Calu3 (cell line): ENCODE measurements at regions not wholly inside any gene's neighbourhood (a gene's known extent, or its start where the extent isn't known, plus 50 kb on each side); places are given as distances from the start of the nearest gene placed in this dataset.

Source experiments
- BruUV-seq: library from RNA; stranded (reverse); fragments of 400-500 nt; replicated peaks from 2 replicates; lab custom pipeline; 2021; lab: Mats Ljungman, UMichigan
- CTCF ChIA-PET: fragments of 300-600 bp; sonication (Branson Sonifier 250); formaldehyde crosslinking; loops from one replicate; lab custom pipeline; 2022; ENCODE audit warnings: antibody characterized with exemption; lab: Charles Lee
- DNase-seq: peaks from one replicate; pipeline ENCODE4 v3.0.0; 2022
- H3K27ac Mint-ChIP-seq: one replicate; pipeline ENCODE4 v1.8.0; 2022; ENCODE audit warnings: mixed read lengths; ENCODE audit not compliant: unreplicated experiment
- H3K27me3 Mint-ChIP-seq: one replicate; pipeline ENCODE4 v1.8.0; 2022; ENCODE audit warnings: mixed read lengths; ENCODE audit not compliant: unreplicated experiment
- H3K36me3 Mint-ChIP-seq: one replicate; pipeline ENCODE4 v1.8.0; 2022; ENCODE audit warnings: mild to moderate bottlenecking, moderate library complexity, mixed read lengths; ENCODE audit not compliant: insufficient read depth, unreplicated experiment
- H3K4me1 Mint-ChIP-seq: one replicate; pipeline ENCODE4 v1.8.0; 2022; ENCODE audit warnings: mild to moderate bottlenecking, low read depth, mixed read lengths; ENCODE audit not compliant: unreplicated experiment
- H3K4me3 Mint-ChIP-seq: one replicate; pipeline ENCODE4 v1.8.0; 2022; ENCODE audit warnings: mild to moderate bottlenecking, low read depth, moderate library complexity, mixed read lengths; ENCODE audit not compliant: unreplicated experiment
- H3K9me3 Mint-ChIP-seq: one replicate; pipeline ENCODE4 v1.8.0; 2022; ENCODE audit warnings: low read depth, mixed read lengths; ENCODE audit not compliant: unreplicated experiment
- CTCF ChIP-seq: fragments of 200-600 bp; IDR thresholded peaks from one replicate; pipeline ENCODE4 v1.8.0; 2022; ENCODE audit warnings: antibody characterized with exemption; ENCODE audit not compliant: unreplicated experiment
- intact Hi-C: fragments of 100-400 bp; cut with micrococcal nuclease; formaldehyde crosslinking; loops from one replicate; pipeline ENCODE4 v1.10.0; 2022; ENCODE audit not compliant: unreplicated experiment

DNA sequence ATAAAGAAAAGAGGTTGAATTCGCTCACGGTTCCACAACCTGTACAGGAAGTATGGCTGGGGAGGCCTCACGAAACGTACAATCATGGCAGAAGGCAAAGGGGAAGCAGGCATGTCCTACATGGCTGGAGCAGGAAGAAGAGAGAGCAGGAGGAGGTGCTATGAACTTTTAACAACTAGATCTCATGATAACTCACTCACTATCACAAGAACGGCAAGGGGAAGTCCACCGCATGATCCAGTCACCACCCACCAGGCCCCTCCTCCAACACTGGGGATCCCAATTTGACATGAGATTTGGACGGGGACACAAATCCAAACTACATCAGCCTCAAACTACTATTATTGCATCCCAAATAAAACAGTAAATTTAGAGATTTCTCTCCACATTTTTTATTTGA lies 53.6 kb upstream of the CST7 start:
- Mint-ChIP-seq H3K4me1 (no peaks in the 10 kb centered on the region), H3K4me3 (no peak overlapping the region), H3K36me3 (no peaks in the 10 kb centered on the region), H3K9me3 (no peaks in the 10 kb centered on the region), H3K27ac (no peak overlapping the region), H3K27me3 (peaks cover 18% of the 10 kb centered on the region)
- DNase-seq, result no peak
- CTCF ChIA-PET, result no interaction called here
- intact Hi-C loops, result no loop called here
- BruUV-seq, result no TSS peak
- TF ChIP-seq CTCF, result no peak

DNA sequence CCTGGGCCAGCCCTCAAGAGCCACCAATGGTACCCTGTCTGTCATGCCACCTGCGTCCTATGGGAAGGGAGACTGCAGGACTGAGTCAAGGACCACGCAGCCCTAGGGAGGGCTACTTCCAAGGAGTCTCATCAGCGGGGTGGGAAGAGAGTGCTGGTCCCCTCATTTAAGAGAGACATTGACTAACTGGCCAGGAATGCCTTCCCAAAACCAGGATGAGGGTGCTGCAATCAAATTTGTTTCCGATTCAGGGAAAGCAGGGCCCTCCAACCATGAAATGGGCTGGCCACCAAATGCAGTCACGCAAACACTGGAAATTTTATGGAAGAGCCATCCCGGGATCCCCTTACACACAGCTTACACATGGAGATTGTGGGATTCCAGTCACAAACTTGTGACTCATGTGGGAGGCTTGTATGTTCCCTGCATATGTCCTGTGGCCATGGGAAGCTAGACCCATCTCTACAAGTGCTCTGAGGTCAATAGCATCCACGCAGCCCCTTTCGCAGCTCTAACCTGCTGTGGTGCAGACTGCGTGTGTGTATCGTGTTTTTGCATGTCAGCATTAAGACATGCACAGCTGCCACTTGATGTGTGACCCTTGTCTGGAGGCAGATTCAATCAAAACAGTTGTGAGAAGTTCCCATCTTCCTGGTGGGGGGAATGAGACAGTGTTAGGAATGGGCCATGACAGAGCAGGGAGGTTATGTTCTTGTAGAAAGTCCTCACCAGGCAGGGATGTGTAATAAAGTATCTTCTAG lies 53.0 kb upstream of the CST7 start:
- Mint-ChIP-seq H3K36me3 (no peaks in the 10 kb centered on the region), H3K27ac (no peak overlapping the region), H3K4me3 (no peak overlapping the region), H3K27me3 (peaks cover 18% of the 10 kb centered on the region), H3K4me1 (no peaks in the 10 kb centered on the region), H3K9me3 (no peaks in the 10 kb centered on the region)
- CTCF ChIA-PET, result no interaction called here
- no TSS peak for BruUV-seq
- TF ChIP-seq CTCF, result no peak
- intact Hi-C loops, result no loop called here
- no peak for DNase-seq

DNA sequence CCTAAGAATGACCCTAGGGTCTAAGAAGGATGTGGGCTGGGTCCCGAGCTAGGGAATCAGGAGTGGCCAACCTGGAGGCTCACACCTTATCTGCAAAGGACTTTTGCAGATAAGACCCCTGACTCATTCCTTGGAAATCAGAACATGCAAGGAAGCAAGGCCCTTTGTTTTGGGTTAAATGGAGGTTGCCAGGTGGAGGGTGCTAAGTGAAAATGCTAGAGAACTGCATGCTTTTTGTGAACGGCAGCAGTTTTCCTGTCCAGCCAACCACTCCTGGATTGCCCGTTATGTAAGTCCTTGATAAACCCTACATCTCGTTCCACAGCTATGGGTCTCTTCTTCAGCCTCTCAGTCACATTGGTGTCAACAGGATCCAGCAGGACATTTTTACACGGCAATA lies 52.1 kb upstream of the CST7 start:
- H3K27me3 Mint-ChIP-seq, result peaks cover 18% of the 10 kb centered on the region
- H3K9me3 Mint-ChIP-seq, result no peaks in the 10 kb centered on the region
- H3K27ac Mint-ChIP-seq, result no peak overlapping the region
- no peak overlapping the region for H3K4me3 Mint-ChIP-seq
- no peak for TF ChIP-seq CTCF
- no peaks in the 10 kb centered on the region for H3K4me1 Mint-ChIP-seq
- intact Hi-C loops, result no loop called here
- no peak for DNase-seq
- CTCF ChIA-PET, result no interaction called here
- no peaks in the 10 kb centered on the region for H3K36me3 Mint-ChIP-seq
- BruUV-seq, result no TSS peak

- intact Hi-C loops, result no loop called here
- no TSS peak for BruUV-seq
- H3K27me3 Mint-ChIP-seq, result peaks cover 18% of the 10 kb centered on the region
- no peaks in the 10 kb centered on the region for H3K9me3 Mint-ChIP-seq
- H3K36me3 Mint-ChIP-seq, result no peaks in the 10 kb centered on the region
- CTCF ChIA-PET, result no interaction called here
- H3K4me1 Mint-ChIP-seq, result no peaks in the 10 kb centered on the region
- no peak overlapping the region for H3K27ac Mint-ChIP-seq
- H3K4me3 Mint-ChIP-seq, result no peak overlapping the region
- no peak for DNase-seq
- TF ChIP-seq CTCF, result no peak
Observed at GRCh38 chr20:24897974-24898373, 51.1 kb upstream of the CST7 start.
